GM21381 (cell line): ENCODE measurements at regions not wholly inside any gene's neighbourhood (a gene's known extent, or its start where the extent isn't known, plus 50 kb on each side); places are given as distances from the start of the nearest gene placed in this dataset.
"Not testable (repeated sequence)": the region's sequence is repeated elsewhere in the genome, so short reads cannot be mapped to it uniquely, and the experiment has no call there.

Source experiments
- ATAC-seq: cut with Tn5 transposase; IDR thresholded peaks from one replicate; pipeline ENCODE4 v1.9.1; 2021; ENCODE audit warnings: mild to moderate bottlenecking, moderate library complexity; ENCODE audit not compliant: unreplicated experiment

DNA sequence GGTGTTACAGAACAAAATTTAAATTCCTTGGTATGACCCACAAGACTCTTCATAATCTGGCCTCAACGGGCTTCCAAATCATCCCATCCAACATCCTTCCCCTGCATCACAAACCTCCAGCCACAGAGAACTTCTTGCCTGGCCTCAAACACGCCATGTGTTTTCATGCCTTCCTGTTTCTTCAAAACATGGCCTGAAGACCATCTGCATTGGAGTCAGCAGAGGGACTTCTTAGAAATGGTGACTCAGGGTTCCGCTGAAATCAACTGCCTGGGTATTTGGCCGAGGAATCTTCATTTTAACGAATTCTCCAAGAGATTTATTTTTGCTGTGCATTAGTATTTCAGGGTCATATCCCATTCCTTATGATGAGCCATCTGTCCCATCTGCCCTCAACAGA lies 138.1 kb upstream of the RAP2B start:
- ATAC-seq = no peak

GRCh38 chr3:153026026-153026425 lies 136.0 kb upstream of the RAP2B start:
- no peak for ATAC-seq

- ATAC-seq = no peak
These were observed 133.6 kb upstream of the RAP2B start for GRCh38 chr3:153028381-153028780.

- ATAC-seq = no peak
These were observed 132.7 kb upstream of the RAP2B start for GRCh38 chr3:153029350-153029749.

- no peak for ATAC-seq
These were observed 129.1 kb upstream of the RAP2B start for GRCh38 chr3:153032891-153033290.

DNA sequence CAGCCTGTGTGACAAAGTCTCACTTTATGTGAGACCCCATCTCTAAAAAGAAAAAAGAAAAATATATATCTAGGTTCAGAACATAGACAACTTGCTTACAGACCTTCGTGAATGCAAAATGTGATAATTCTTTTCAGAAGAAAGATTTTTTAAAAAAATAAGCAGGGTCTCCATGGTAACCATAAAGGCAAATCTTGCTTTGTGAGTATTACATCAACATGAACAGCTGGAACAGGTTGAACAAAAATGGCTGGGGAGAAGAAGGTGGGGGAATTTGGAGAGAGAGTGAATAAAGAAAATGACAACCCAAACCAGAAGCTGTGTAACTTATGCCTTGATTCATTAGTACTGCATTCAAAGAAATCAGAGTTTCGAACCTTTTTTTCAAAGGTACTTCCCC lies 125.2 kb upstream of the RAP2B start:
- no peak for ATAC-seq

GRCh38 chr3:153038367-153038766 lies 123.7 kb upstream of the RAP2B start:
- no peak for ATAC-seq

DNA sequence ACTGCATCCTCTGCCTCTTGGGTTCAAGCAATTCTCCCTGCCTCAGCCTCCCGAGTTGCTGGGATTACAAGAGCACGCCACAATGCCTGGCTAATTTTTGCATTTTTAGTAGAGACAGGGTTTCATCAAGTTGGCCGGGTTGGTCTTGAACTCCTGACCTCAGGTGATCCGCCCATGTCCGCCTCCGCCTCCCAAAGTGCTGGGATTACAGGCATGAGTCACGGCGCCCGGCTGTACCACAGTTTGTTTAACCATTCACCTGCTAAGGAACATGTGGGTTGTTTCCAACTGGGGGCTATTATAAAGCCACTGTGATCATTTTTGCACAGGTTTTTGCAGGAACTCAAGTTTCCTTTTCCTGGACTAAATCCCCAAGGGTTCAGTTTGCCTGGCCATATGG lies 123.2 kb upstream of the RAP2B start:
- no peak for ATAC-seq

DNA sequence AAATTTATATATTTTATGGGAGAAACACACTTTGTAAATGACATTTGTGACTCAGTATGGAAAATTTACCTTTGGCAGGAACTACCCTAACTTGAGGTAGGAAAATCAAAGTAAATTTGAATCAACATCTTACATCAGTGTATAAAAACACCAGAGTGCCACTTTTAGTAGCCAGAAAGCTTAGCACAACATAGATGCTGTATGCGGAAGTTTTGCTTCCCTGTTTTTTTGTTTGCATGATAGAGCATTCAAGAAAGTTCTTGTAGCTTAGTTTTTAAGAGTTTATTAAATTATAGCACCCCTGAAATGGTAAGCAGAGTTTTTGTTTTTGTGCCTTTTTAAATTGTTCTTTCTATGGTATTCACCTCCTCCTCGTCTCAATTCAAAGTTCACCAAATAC lies 120.8 kb upstream of the RAP2B start:
- no peak for ATAC-seq

DNA sequence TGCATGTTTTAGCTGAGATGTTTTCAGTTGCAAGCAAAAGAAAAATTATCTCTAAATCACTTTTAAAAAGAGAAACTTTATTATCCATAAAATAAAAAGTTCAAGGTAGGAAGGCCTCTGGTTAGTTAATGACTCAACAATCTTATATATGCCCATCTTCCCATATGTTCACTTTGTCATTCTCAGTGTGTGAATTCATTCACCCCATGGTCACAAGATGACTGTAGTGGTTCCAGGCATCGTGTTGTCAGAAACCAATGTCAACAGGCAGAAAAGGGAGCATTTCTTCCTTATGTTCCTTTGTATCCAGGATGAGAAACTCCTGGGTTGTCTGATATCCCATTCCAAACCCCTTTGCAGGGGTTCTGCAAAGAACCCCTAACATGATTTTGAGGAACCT lies 119.9 kb upstream of the RAP2B start:
- ATAC-seq = no peak

GRCh38 chr3:153043729-153044328 lies 118.2 kb upstream of the RAP2B start:
- ATAC-seq = no peak

DNA sequence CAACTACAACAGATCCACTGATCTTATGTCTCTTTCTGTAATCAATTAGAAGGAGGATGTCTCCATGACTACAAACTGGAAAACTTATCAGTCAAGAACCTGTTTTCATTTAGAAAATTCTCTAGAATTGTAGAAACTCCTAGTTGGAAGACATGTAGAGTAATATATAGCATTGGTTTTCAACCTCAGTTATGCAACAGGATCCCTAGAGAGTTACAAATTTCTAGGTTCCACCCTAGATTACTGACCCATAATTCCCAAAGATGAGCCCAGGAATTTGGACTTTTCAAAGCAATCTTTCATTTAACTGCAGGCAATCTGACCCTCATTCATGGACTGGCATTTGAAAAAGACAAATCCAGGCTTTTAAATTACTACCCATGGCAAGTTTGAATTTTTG lies 116.9 kb upstream of the RAP2B start:
- ATAC-seq = no peak

GRCh38 chr3:153050978-153051377 lies 111.0 kb upstream of the RAP2B start:
- no peak for ATAC-seq

DNA sequence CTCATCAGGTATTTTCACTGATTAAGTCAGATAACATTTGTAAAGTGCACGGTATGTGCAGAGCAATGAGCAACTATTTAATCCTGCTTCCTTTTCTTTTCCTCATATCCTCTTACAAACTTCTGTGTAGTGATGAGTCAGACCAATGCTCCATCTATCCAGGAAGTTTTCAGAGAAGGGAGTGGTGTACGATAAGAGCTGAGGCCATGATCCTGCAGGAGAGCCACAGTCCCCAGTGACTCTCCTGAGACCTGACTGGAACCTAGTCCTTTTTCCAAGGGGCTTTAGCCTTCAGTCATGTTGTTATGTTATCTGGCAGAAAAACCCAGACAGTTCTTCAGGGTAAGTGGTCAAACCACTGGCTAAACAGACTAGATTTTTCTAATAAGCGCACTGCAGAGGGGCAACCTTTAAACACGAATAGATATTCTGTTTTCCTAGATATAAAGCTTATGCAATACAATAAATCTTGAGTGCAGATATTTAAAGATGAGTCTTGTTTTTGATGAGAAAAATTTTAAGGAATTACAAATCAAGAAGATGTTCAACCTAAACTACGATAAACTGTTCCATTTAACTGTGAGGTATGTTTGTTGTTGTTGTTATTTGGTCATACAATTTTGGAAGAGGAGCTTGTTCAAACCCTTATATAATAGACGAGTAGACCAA lies 110.5 kb upstream of the RAP2B start:
- no peak for ATAC-seq

GRCh38 chr3:153052096-153052460 lies 109.9 kb upstream of the RAP2B start:
- ATAC-seq = no peak

- no peak for ATAC-seq
These were observed 106.8 kb upstream of the RAP2B start for GRCh38 chr3:153055217-153055616.

DNA sequence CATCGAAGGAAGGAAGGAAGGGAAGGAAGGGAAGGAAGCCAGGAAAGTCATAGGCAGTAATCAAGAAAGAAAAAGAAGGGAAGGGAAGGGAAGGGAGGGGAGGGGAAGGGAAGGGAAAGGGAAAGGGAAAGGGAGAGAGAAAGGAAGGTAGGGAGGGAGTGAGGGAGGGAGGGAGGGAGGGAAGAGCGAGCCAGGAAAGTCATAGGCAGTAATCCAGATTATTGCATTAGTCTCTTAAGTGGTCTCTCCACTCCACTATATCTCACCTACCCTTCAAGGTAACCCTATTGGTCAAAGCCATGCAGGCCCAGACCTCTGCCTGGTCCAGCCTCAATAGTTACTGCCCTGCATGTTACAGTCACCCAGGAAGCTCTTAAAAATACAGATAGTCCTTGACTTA lies 106.2 kb upstream of the RAP2B start:
- ATAC-seq = no peak

DNA sequence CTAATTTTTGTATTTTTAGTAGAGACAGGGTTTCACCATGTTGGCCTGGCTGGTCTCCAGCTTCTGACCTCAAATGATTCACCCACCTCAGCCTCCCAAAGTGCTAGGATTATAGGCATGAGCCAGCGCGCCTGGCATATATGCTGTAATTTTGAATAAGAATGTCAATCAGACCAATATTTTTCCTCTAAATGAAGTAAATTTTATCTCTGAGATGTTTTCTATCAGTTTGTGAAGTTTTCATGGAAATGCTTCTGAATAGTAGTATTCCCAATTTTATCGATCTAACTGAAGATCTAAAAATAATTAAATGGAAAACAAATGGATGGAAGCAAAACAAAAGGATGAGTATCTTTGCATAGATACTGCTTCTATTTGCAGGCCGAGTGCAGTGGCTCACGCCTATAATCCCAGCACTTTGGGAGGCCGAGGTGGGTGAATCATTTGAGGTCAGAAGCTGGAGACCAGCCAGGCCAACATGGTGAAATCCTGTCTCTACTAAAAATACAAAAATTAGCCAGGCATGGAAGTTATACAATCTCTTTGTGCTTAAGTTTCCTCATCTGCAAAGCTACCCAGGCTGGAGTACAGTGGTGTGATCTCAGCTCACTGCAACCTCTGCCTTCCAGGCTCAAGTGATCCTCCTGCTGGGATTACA lies 103.9 kb upstream of the RAP2B start:
- not testable (repeated sequence) for ATAC-seq

DNA sequence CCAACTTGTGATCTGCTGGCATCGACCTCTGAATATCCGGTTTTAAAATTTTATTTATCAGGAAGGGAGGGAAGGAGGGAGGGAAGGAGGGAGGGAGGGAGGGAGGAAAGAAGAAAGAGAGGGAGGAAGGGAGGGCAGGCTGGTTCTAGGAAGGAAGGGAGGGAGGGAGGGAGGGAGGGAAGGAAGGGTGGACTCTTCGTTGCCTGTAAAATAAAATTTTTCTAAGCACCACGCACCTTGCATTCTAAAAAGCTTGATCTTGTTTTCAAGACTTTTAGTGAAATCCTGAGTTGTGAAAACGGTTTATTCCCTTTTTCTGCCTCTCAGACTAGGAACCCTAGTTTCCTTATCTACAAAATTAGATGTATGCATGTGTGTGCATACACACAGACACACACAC lies 101.7 kb upstream of the RAP2B start:
- ATAC-seq = no peak

GRCh38 chr3:153061938-153062528 lies 100.0 kb upstream of the RAP2B start:
- ATAC-seq = no peak

DNA sequence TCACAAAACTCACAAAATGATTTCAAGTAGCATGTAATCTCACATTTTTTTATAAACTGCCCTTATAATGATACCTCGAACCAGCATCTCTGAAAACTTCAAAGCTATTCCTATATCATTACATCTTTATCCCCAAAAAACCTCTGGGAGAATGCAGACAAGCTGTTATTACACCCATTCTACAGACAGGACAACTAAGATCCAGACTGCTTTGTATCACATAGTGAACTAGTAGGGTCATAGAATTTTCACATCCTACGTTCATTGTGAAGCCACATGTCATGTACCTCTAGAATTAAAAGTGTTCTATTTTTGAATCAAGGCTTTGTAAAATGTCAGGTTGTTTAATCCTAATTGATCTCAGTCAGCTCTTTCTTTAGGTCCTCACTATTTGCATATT lies 98.7 kb upstream of the RAP2B start:
- ATAC-seq = no peak

- no peak for ATAC-seq
These were observed 95.0 kb upstream of the RAP2B start for GRCh38 chr3:153066983-153067382.
